DOHH2 (cell line): ENCODE measurements at regions not wholly inside any gene's neighbourhood (a gene's known extent, or its start where the extent isn't known, plus 50 kb on each side); places are given as distances from the start of the nearest gene placed in this dataset.

ENCODE experiments used
- EZH2phosphoT487 ChIP-seq: fragments of 200-600 bp; sonication (generic); IDR thresholded peaks from 2 replicates; pipeline ENCODE4 v1.6.1; 2017; ENCODE audit warnings: borderline replicate concordance, mild to moderate bottlenecking, antibody characterized with exemption, low read length, moderate library complexity, mixed read lengths
- TF ChIP-seq, protein P1 (sequence below): fragments of 200-600 bp; sonication (generic); IDR thresholded peaks from one replicate; pipeline ENCODE4 v1.5.1; 2014; ENCODE audit warnings: antibody characterized with exemption, mild to moderate bottlenecking, low read depth, low read length; ENCODE audit not compliant: poor library complexity, severe bottlenecking

DNA sequence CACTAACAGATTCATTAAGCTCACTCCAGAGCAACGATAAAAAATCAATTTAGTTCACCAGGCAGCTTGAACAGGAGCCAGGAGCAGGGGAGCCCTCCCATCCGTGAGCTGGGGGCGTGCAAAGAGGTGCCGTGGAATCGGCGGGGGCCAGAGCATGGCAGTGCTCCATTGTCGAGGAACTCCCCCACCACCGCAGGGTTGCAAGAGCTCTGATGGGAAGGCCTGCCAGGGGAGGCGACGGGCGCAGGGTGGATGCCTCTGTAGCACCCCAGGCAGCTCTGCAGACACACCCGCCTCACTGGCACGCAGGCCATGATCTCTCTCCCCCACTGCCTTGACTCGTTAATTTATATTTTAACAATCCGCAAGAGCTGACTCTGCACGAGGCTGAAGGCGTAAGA lies 433.2 kb downstream of the MIAT start:
- TF ChIP-seq, protein P1, sequence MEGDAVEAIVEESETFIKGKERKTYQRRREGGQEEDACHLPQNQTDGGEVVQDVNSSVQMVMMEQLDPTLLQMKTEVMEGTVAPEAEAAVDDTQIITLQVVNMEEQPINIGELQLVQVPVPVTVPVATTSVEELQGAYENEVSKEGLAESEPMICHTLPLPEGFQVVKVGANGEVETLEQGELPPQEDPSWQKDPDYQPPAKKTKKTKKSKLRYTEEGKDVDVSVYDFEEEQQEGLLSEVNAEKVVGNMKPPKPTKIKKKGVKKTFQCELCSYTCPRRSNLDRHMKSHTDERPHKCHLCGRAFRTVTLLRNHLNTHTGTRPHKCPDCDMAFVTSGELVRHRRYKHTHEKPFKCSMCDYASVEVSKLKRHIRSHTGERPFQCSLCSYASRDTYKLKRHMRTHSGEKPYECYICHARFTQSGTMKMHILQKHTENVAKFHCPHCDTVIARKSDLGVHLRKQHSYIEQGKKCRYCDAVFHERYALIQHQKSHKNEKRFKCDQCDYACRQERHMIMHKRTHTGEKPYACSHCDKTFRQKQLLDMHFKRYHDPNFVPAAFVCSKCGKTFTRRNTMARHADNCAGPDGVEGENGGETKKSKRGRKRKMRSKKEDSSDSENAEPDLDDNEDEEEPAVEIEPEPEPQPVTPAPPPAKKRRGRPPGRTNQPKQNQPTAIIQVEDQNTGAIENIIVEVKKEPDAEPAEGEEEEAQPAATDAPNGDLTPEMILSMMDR = no peak
- TF ChIP-seq EZH2phosphoT487 = no peak
